HG03565 (cell line): ENCODE measurements at regions not wholly inside any gene's neighbourhood (a gene's known extent, or its start where the extent isn't known, plus 50 kb on each side); places are given as distances from the start of the nearest gene placed in this dataset.
"Not testable (repeated sequence)": the region's sequence is repeated elsewhere in the genome, so short reads cannot be mapped to it uniquely, and the experiment has no call there.

Experiments
- ATAC-seq: cut with Tn5 transposase; IDR thresholded peaks from one replicate; pipeline ENCODE4 v1.9.1; 2021; ENCODE audit warnings: mild to moderate bottlenecking, moderate library complexity; ENCODE audit not compliant: unreplicated experiment

GRCh38 chr13:103614761-103615160 lies 548.5 kb upstream of the SLC10A2 start:
- ATAC-seq: no peak

- ATAC-seq: peak; percentile 72
Observed at GRCh38 chr13:103607995-103608394, 541.8 kb upstream of the SLC10A2 start.

GRCh38 chr13:103605546-103606326 lies 539.5 kb upstream of the SLC10A2 start:
- ATAC-seq: no peak

DNA sequence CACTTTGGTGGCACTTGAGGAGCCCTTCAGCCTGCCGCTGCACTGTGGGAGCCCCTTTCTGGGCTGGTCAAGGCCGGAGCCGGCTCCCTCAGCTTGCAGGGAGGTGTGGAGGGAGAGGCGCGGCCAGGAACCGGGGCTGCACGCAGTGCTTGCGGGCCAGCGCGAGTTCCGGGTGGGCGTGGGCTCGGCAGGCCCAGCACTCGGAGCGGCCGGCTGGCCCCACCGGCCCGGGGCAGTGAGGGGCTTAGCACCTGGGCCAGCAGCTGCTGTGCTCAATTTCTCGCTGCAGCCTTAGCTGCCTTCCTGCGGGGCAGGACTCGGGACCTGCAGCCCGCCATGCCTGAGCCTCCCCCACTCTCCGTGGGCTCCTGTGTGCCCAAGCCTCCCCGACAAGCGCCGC lies 533.7 kb upstream of the SLC10A2 start:
- ATAC-seq: not testable (repeated sequence)

- ATAC-seq: no peak
Observed at GRCh38 chr13:103598671-103599070, 532.5 kb upstream of the SLC10A2 start.

- ATAC-seq: no peak
Observed at GRCh38 chr13:103573446-103573845, 507.2 kb upstream of the SLC10A2 start.

GRCh38 chr13:103568314-103568713 lies 502.1 kb upstream of the SLC10A2 start:
- ATAC-seq: no peak

- no peak for ATAC-seq
Observed at GRCh38 chr13:103557878-103558277, 491.7 kb upstream of the SLC10A2 start.

GRCh38 chr13:103556681-103557080 lies 490.5 kb upstream of the SLC10A2 start:
- ATAC-seq: no peak

GRCh38 chr13:103547914-103548313 lies 481.7 kb upstream of the SLC10A2 start:
- no peak for ATAC-seq

DNA sequence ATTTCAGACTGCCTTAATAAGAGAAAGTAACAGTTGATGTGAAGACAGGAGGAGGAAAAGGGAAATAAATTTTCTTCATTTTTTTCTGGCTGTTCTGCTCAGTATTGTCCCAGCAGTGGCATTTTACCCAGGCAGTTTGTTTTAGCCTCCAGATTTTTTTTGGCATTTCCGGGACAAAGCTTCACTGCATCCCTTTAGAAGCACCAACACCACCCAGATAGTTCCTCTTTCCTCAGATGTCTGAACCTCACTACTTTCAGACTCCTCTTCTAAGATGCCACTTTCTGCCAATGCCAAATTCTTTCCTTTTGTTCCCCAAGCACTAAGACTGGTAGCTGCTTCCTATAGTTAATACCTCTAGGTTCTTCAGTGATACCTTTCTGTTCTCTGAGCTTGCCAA lies 480.1 kb upstream of the SLC10A2 start:
- no peak for ATAC-seq

GRCh38 chr13:103542648-103543047 lies 476.4 kb upstream of the SLC10A2 start:
- no peak for ATAC-seq

DNA sequence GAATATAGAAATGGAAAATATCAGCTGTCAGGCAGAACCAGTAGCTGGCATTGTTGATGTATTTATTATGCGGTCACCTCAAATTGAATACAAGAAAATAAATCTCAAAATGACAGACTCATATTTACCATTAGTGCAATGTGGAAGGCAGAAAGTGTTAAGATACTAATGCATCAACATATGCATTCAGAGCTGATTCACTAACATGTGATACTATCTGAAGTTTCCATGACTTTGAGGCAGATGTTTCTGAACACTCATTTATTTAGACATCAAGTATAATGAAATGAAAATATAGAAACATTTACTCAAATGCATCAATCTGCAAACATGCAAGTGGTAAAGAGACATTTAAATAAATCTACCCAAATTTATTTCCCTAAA lies 474.2 kb upstream of the SLC10A2 start:
- no peak for ATAC-seq

GRCh38 chr13:103539721-103540381 lies 473.6 kb upstream of the SLC10A2 start:
- no peak for ATAC-seq

GRCh38 chr13:103539265-103539664 lies 473.0 kb upstream of the SLC10A2 start:
- no peak for ATAC-seq

DNA sequence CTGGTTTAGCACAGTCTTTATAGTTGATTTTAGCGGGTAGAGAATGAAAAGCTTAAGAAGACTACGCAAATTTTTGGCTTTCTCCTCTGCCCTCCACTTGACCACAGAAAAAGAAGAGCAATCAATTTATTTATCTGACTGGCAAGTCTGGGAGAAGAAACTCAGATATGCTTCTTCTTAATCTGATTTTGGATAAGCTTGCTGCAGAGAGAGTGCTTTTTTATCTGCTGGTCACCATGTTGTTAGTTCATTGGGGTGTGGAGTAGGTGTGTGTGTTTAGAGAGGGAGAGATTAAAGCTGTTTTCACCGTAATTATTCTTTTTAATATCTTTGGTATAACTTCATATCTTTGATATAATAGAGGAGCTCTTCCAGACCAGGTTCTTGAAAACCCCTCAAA lies 471.4 kb upstream of the SLC10A2 start:
- no peak for ATAC-seq

- no peak for ATAC-seq
Observed at GRCh38 chr13:103531278-103531677, 465.1 kb upstream of the SLC10A2 start.

GRCh38 chr13:103528437-103528836 lies 462.2 kb upstream of the SLC10A2 start:
- no peak for ATAC-seq

DNA sequence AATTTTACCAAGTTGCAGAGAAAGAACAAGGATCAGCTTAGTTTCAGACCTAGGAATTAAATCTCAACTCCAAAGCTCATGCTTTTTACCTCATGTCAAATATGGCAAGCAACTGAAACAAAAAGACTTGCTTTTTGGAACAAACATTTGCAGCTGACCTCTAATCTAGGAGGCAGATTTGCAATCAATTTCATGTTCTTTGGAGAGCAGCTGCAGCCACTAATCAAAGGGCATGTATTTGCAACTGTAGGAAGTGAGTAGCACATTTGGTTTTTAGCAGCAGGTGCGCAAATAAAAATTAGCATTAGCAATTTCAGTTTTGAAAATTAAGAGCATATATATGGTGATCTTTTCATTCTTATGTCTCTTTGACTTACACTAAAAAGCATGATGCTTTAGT lies 459.3 kb upstream of the SLC10A2 start:
- ATAC-seq: no peak

DNA sequence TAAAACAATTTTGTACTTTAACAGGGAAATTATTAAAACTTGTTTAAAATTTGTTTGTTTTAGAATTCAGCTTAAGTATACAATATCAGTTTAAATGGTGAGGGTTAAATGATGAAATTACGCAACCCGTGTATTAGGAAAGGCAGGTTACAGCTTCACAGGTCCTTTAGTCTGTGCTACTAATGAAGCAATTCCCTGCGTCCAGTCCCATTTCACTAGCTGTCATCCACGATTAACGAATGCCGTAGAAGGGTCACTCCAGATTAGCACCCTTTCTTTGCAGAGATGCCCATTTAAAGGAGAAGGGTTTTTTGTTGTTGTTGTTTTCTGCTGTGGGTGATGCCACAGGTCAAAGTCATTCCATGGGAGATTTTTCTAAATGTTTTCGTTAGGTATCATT lies 457.6 kb upstream of the SLC10A2 start:
- ATAC-seq: no peak

DNA sequence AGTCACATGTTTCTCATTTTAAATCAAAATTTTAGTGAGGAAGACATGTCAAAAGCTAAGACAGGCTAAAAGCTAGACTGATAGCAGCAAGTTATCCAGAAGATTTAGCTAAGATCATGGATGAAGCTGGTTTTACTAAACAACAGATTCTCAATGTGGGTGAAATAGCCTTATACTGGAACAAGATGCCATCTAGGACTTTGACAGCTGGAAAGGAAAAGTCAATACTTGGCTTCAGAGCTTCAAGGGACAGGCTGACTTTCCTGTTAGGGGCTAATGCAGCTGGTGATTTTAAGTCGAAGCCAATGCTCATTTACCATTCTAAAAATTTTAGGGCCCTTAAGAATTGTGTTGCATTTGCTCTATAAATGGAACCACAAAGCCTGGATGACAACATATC lies 455.3 kb upstream of the SLC10A2 start:
- ATAC-seq: no peak

- no peak for ATAC-seq
Observed at GRCh38 chr13:103517768-103518102, 451.5 kb upstream of the SLC10A2 start.
